ENCODE measurements at regions not wholly inside any gene's neighbourhood (a gene's known extent, or its start where the extent isn't known, plus 50 kb on each side); places are given as distances from the start of the nearest gene placed in this dataset.

DNA sequence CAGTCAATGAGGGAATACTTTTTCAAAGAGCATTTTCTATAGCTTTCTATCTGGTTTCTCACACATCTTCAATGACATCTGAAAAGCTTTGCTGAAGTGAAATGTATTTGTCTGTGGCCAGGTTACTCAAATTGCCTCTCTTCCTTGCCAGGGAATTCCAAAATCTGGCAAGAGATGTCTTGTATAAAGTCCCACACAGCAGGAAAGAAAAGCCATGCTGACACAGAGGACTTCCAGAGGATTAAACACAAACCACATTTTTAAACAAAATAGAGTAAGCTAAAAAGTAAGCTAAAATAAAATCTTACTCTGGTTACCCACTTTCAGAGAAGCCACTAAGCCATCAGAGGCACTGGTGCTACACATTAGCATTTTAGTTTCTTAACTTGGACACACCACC, 93.1 kb upstream of the BCAR3 start:
- no peak for DNase-seq (ENCODE audit: low read depth)
- H3K4me3 ChIP-seq (ENCODE audit: low read depth, low read length), result no peak overlapping the region
- TF ChIP-seq, protein P1, sequence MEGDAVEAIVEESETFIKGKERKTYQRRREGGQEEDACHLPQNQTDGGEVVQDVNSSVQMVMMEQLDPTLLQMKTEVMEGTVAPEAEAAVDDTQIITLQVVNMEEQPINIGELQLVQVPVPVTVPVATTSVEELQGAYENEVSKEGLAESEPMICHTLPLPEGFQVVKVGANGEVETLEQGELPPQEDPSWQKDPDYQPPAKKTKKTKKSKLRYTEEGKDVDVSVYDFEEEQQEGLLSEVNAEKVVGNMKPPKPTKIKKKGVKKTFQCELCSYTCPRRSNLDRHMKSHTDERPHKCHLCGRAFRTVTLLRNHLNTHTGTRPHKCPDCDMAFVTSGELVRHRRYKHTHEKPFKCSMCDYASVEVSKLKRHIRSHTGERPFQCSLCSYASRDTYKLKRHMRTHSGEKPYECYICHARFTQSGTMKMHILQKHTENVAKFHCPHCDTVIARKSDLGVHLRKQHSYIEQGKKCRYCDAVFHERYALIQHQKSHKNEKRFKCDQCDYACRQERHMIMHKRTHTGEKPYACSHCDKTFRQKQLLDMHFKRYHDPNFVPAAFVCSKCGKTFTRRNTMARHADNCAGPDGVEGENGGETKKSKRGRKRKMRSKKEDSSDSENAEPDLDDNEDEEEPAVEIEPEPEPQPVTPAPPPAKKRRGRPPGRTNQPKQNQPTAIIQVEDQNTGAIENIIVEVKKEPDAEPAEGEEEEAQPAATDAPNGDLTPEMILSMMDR (conservative IDR thresholded peaks at IDR 0.05; ENCODE audit: low read depth, low read length), result no peak

DNA sequence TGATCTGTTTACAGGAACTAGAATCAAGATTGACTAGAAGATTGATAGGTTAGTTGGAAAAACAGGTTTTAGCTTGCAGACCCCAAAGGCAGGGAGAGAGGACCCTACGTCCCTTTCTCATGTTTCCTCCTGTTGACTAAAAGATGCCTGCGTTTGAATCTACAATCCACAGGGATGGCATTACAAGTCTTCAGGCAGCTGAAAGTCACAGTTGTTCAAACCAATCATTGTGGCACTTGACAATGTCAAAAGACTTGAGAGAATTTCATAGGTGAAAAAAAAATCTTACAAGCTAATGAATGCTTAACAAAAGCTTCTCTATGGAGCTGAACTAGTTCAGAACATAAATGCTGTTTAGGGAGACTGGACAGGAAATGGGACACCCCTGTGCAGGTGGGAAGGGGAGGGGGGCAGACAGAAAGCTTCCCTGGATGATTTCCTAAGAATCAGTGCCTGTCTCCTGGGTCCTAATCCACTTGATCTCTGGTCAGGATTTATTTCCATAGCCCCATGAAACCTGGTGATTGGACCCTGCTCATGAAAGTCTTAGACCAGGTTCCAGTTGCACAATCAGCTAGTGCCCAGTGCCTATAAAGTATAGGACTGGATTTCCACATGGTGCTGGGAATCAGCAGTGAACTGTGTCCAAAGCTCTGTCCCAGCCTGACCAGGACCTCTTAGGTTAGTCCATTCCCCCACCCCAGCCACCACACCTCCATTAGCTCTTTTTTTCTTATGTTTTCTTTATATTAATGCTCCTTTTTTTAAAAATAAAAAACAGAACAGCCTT, 91.6 kb upstream of the BCAR3 start:
- TF ChIP-seq, protein P1 (conservative IDR thresholded peaks at IDR 0.05; ENCODE audit: low read depth, low read length), result no peak
- no peak overlapping the region for H3K4me3 ChIP-seq (ENCODE audit: low read depth, low read length)
- no peak for DNase-seq (ENCODE audit: low read depth)

DNA sequence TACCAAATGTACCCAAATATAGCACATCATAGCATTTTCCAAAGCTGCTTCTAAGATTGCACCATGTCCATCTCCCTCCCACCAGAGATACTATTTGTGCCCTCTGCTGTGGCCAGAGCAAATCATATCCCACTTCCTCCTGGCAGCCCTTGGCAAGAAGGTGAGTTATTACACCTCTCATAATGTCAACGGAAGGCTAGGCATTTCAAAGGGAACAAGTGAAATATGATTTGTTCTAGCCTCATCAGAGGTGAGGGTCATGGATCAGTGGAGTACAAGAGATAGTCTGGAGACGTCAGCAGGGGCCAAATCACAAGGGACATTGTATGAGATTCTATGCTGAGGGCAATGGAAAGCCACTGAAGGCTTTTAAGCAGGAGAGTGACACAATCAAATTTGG, 90.2 kb upstream of the BCAR3 start:
- TF ChIP-seq, protein P1 (conservative IDR thresholded peaks at IDR 0.05; ENCODE audit: low read depth, low read length), result no peak
- H3K4me3 ChIP-seq (ENCODE audit: low read depth, low read length), result no peak overlapping the region
- DNase-seq (ENCODE audit: low read depth), result no peak

DNA sequence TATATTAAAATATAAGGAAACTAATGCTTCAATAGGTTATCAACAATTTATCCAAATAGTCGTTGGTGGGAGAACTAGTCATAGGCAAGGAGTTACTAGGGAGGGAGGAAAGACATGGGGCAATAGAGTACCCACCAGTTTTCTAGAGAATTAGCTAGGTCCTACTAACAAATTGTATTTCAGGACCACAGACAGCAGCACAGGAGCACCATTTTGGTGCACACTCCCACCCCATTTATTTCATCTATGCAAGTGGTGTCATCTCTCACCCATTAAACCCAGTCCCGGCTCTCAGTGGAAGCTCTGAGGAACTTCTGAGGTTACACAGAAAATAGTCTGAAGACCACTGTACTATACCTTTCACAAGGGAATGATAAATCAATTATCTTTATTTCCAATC, 89.0 kb upstream of the BCAR3 start:
- no peak for DNase-seq (ENCODE audit: low read depth)
- TF ChIP-seq, protein P1 (conservative IDR thresholded peaks at IDR 0.05; ENCODE audit: low read depth, low read length), result no peak
- H3K4me3 ChIP-seq (ENCODE audit: low read depth, low read length), result no peak overlapping the region

DNA sequence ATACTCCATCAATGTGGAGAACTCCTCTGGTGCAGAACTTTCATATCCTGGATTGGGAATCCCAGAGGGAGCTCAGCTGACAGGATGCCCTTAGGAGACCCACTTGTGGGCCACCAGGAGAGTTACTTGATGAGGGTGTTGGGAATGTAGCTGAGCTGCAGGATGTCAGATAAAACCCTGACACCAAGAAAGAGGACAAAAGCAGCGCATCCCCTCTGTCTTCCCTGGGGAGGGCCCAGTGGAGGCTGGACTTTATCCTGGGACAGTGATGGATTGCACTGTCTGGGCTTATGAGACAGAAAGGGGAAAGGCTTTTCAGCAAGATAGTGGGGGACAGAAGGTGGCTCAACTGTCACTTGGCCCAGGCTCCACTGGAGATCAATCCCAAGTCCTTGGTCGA, 88.1 kb upstream of the BCAR3 start:
- DNase-seq (ENCODE audit: low read depth), result no peak
- H3K4me3 ChIP-seq (ENCODE audit: low read depth, low read length), result no peak overlapping the region
- TF ChIP-seq, protein P1 (conservative IDR thresholded peaks at IDR 0.05; ENCODE audit: low read depth, low read length), result no peak

DNA sequence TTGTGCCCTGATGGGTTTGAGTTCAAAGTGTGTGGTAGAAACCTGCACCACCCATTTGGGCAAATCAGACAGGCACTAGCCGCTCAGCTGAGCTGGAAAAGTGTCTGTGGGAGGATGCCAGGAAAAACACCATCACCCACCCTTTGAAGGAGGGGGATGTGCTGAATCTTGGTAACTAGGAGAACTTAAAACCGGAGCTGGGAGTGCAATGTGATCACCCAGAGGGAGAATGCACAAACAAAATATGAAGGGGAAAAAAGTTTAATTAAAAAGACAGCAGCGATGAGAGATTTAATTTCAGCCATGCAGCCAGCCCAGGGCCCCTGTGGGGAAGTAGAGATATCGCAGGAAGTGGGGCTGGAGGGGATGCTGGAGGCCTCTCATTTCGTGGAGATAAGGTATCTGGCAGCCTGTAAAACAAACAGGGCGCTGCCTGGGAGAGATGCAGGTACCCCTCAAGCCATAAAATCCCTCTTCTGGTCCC, 86.8 kb upstream of the BCAR3 start:
- H3K4me3 ChIP-seq (ENCODE audit: low read depth, low read length), result no peak overlapping the region
- DNase-seq (ENCODE audit: low read depth), result no peak
- TF ChIP-seq, protein P1 (conservative IDR thresholded peaks at IDR 0.05; ENCODE audit: low read depth, low read length), result no peak

DNA sequence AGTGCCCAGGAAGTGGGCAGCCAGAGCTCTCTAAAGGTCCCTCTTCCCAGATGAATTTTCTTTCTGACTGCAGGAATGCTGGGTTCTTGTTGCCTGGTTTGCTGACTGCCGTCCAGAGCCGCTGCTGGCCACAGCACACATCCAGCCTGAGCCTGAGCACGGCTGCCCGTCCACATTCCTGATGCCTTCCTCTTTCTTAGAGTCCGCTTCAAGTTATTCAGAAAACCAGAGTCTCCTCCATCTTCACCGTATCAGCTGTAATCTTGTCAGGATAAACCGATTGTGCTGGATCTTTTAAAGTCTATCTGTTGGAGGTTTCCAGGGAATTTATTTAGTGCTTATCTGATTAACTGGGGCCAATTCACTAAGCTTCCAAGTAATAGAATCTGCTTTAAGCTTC, 84.8 kb upstream of the BCAR3 start:
- TF ChIP-seq, protein P1 (conservative IDR thresholded peaks at IDR 0.05; ENCODE audit: low read depth, low read length), result no peak
- no peak for DNase-seq (ENCODE audit: low read depth)
- no peak overlapping the region for H3K4me3 ChIP-seq (ENCODE audit: low read depth, low read length)

Data from epithelial cell of proximal tubule (primary cell).